Fibroblast of lung (primary cell): ENCODE measurements at regions not wholly inside any gene's neighbourhood (a gene's known extent, or its start where the extent isn't known, plus 50 kb on each side); places are given as distances from the start of the nearest gene placed in this dataset.

ENCODE experiments used
- CTCF ChIP-seq, 2 donors: IDR thresholded peaks in 1 of 2; conservative IDR thresholded peaks in 1 of 2; 1 replicate in 1 of 2; 2 replicates in 1 of 2; pipeline ENCODE4 v1.5.1; 2011 to 2012; ENCODE audit warnings: low read length in 2 of 2, control low read depth in 1 of 2, inconsistent platforms in 1 of 2, low read depth in 1 of 2, mild to moderate bottlenecking in 1 of 2
- EZH2 ChIP-seq: IDR thresholded peaks from 2 replicates; pipeline ENCODE4 v1.5.1; 2012; ENCODE audit warnings: low read length, control low read depth, mild to moderate bottlenecking; ENCODE audit errors: missing control alignments

GRCh38 chr6:145069966-145070365, 665.4 kb downstream of the EPM2A start:
- TF ChIP-seq CTCF (conservative IDR thresholded peaks at IDR 0.05 in 1 of 2, IDR thresholded peaks at IDR 0.05 in 1 of 2; ENCODE audit: low read depth in 1 of 2, low read length in 2 of 2), result no peak
- TF ChIP-seq EZH2, result no peak
